ENCODE measurements at regions not wholly inside any gene's neighbourhood (a gene's known extent, or its start where the extent isn't known, plus 50 kb on each side); places are given as distances from the start of the nearest gene placed in this dataset.

DNA sequence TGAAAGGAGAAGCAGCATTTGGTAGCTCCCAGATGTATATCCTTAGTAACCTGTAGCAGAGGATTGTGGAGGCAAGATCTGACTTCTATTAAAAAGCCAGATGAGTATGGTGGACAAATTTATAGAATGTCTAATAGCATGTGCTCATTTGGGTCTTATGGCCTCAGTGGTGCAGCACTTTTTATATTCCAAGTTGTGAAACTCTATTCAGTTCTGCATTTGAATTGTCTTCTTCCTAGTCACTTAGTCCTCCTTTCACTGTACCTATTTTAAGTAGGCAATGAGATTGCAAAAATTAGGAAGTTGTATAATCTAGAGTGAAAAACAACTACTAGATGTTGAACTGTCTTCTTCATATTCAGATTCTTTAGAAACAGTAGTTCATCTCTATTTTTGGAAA lies 412.5 kb upstream of the PCDH9 start:
- Mint-ChIP-seq H3K4me1 (ENCODE audit: unreplicated experiment) (no peaks in the 10 kb centered on the region), H3K27me3 (no peaks in the 10 kb centered on the region), H3K27ac (no peak overlapping the region), H3K9me3 (no peaks in the 10 kb centered on the region), H3K36me3 (no peaks in the 10 kb centered on the region), H3K4me3 (no peak overlapping the region)
- DNase-seq (ENCODE audit: extremely low spot score, unreplicated experiment) = no peak
- TF ChIP-seq, protein P1, sequence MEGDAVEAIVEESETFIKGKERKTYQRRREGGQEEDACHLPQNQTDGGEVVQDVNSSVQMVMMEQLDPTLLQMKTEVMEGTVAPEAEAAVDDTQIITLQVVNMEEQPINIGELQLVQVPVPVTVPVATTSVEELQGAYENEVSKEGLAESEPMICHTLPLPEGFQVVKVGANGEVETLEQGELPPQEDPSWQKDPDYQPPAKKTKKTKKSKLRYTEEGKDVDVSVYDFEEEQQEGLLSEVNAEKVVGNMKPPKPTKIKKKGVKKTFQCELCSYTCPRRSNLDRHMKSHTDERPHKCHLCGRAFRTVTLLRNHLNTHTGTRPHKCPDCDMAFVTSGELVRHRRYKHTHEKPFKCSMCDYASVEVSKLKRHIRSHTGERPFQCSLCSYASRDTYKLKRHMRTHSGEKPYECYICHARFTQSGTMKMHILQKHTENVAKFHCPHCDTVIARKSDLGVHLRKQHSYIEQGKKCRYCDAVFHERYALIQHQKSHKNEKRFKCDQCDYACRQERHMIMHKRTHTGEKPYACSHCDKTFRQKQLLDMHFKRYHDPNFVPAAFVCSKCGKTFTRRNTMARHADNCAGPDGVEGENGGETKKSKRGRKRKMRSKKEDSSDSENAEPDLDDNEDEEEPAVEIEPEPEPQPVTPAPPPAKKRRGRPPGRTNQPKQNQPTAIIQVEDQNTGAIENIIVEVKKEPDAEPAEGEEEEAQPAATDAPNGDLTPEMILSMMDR (conservative IDR thresholded peaks at IDR 0.05) = no peak

DNA sequence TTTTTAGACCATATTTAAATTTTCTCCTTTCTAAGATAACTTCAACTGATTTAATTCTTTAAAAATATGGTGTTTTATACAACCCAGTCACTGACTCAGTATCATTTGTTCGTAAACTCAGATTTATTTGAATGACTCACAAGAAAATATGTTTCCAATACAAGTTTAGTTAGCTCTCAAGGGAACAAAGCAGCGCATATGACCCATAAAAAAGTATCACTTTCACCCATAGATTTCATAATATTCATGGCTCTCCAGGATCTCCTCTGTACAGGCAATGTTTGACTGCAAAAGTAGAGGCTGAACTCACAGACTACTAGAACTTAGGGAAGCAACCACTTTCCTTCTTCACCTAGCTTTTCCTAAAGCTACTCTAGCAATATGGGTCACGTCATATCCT lies 405.6 kb upstream of the PCDH9 start:
- no peaks in the 10 kb centered on the region for H3K27me3 Mint-ChIP-seq
- H3K27ac Mint-ChIP-seq = no peak overlapping the region
- no peaks in the 10 kb centered on the region for H3K9me3 Mint-ChIP-seq
- no peaks in the 10 kb centered on the region for H3K4me1 Mint-ChIP-seq (ENCODE audit: unreplicated experiment)
- no peak for DNase-seq (ENCODE audit: extremely low spot score, unreplicated experiment)
- TF ChIP-seq, protein P1 (conservative IDR thresholded peaks at IDR 0.05) = no peak
- no peak overlapping the region for H3K4me3 Mint-ChIP-seq
- H3K36me3 Mint-ChIP-seq = no peaks in the 10 kb centered on the region

DNA sequence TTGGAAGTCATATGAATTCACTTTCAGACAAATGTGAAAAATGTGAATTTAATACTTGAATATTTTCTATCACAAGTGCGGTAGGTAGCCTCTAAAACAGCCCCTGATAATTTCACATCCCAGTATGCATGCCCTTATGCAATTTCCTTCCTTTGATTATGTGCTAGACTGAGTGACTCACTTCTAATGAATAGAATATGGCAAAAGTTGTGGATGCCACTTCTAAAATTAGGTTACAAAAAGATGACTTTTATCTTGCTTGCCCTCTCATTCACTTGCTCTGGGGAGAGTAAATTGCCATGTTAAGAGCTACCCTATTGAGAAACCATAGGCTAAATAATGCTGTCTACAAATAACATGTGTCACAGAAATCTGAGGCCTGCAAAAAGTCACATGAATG lies 402.5 kb upstream of the PCDH9 start:
- Mint-ChIP-seq H3K9me3 (no peaks in the 10 kb centered on the region), H3K27ac (no peak overlapping the region), H3K36me3 (no peaks in the 10 kb centered on the region), H3K4me3 (no peak overlapping the region), H3K27me3 (no peaks in the 10 kb centered on the region), H3K4me1 (ENCODE audit: unreplicated experiment) (no peaks in the 10 kb centered on the region)
- DNase-seq (ENCODE audit: extremely low spot score, unreplicated experiment) = no peak
- TF ChIP-seq, protein P1 (conservative IDR thresholded peaks at IDR 0.05) = no peak

DNA sequence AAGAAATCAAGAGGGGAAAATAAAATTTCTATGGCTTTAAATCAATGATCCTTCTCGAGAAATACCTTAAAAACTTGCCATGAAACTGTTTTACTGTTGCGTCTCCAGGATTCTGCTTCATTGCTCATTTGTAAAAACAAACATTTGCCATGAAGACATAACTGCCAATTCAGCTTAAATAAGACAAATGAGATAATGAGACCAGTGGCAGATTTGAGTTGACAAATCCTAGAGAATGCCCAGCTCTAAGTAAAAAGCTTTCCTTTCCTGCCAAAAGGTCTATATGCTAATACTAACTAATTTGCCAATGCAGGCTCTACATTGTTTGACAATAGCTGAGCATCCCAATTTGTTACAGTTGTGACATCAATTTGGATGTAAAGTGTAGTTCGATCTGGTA lies 400.5 kb upstream of the PCDH9 start:
- no peaks in the 10 kb centered on the region for H3K36me3 Mint-ChIP-seq
- no peak overlapping the region for H3K4me3 Mint-ChIP-seq
- no peak overlapping the region for H3K27ac Mint-ChIP-seq
- TF ChIP-seq, protein P1 (conservative IDR thresholded peaks at IDR 0.05) = no peak
- no peak for DNase-seq (ENCODE audit: extremely low spot score, unreplicated experiment)
- H3K4me1 Mint-ChIP-seq (ENCODE audit: unreplicated experiment) = no peaks in the 10 kb centered on the region
- H3K27me3 Mint-ChIP-seq = no peaks in the 10 kb centered on the region
- H3K9me3 Mint-ChIP-seq = no peaks in the 10 kb centered on the region

DNA sequence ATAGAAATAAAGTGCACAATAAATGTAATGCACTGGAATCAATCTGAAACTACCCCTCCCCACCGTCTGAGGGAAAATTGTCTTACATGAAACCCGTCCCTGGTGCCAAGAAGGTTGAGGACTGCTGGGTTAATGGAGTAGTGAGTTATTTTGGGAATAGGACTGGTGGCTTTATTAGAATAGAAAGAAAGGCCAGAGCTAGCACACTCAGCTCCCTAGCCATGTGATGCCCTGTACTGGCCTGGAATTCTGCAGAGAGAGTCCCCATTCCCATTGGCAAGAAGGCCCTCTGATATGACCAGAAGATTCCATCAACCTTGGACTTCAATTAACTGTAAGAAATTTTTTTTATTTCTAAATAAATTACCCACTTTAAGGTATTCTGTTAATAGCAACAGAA lies 393.5 kb upstream of the PCDH9 start:
- Mint-ChIP-seq H3K9me3 (no peaks in the 10 kb centered on the region), H3K36me3 (no peaks in the 10 kb centered on the region), H3K27ac (no peak overlapping the region), H3K4me1 (ENCODE audit: unreplicated experiment) (no peaks in the 10 kb centered on the region), H3K4me3 (no peak overlapping the region), H3K27me3 (no peaks in the 10 kb centered on the region)
- TF ChIP-seq, protein P1 (conservative IDR thresholded peaks at IDR 0.05) = no peak
- DNase-seq (ENCODE audit: extremely low spot score, unreplicated experiment) = no peak

DNA sequence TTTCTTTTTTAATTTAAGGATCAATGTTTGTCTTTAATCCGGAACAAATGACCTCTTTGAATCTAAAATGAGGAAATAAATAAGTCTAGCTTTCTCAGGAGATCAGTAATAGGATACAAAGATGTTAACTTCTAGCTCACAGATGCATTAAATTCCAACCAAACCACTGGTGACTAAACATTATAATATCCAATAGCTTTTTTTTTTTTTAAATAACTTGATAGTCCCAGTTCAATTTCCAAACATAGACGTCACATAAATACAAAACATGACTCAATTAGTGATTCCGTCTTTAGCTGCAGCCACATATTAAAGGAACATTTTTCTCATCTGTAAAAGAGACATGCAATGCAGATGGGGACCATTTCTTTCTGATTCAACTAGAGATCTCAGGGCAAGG lies 390.5 kb upstream of the PCDH9 start:
- no peak for DNase-seq (ENCODE audit: extremely low spot score, unreplicated experiment)
- TF ChIP-seq, protein P1 (conservative IDR thresholded peaks at IDR 0.05) = no peak
- Mint-ChIP-seq H3K27ac (no peak overlapping the region), H3K9me3 (no peaks in the 10 kb centered on the region), H3K4me3 (no peak overlapping the region), H3K27me3 (no peaks in the 10 kb centered on the region), H3K36me3 (no peaks in the 10 kb centered on the region), H3K4me1 (ENCODE audit: unreplicated experiment) (no peaks in the 10 kb centered on the region)
